Loucy (cell line): ENCODE measurements at regions not wholly inside any gene's neighbourhood (a gene's known extent, or its start where the extent isn't known, plus 50 kb on each side); places are given as distances from the start of the nearest gene placed in this dataset.

Source experiments
- H2AFZ ChIP-seq: fragments of 200-600 bp; sonication (generic); 2 replicates; pipeline ENCODE4 v1.6.0; 2016; ENCODE audit warnings: antibody characterized with exemption, mild to moderate bottlenecking, low read length, moderate library complexity
- H3F3A ChIP-seq: fragments of 200-600 bp; 2 replicates; pipeline ENCODE4 v1.6.0; 2016; ENCODE audit warnings: antibody characterized with exemption, low read depth, mild to moderate bottlenecking
- H3K27me3 ChIP-seq: fragments of 200-600 bp; sonication (generic); 2 replicates; pipeline ENCODE4 v1.6.1; 2014; ENCODE audit warnings: low read length, mild to moderate bottlenecking; ENCODE audit not compliant: insufficient read depth, poor library complexity, severe bottlenecking
- H3K36me3 ChIP-seq: fragments of 200-600 bp; sonication (generic); 2 replicates; pipeline ENCODE4 v1.6.1; 2016; ENCODE audit warnings: low read length; ENCODE audit not compliant: insufficient read depth
- H3K4me1 ChIP-seq: fragments of 200-600 bp; sonication (generic); 2 replicates; pipeline ENCODE4 v1.5.1; 2014; ENCODE audit warnings: low read length, mild to moderate bottlenecking; ENCODE audit not compliant: insufficient read depth, poor library complexity, severe bottlenecking
- H3K4me2 ChIP-seq: fragments of 200-600 bp; sonication (generic); 2 replicates; pipeline ENCODE4 v1.6.0; 2014; ENCODE audit warnings: antibody characterized with exemption, low read length, low read depth, mild to moderate bottlenecking; ENCODE audit not compliant: poor library complexity, severe bottlenecking
- H3K4me3 ChIP-seq: fragments of 200-600 bp; sonication (generic); 2 replicates; pipeline ENCODE4 v1.5.1; 2014; ENCODE audit warnings: low read length, mild to moderate bottlenecking, mixed read lengths; ENCODE audit not compliant: poor library complexity, severe bottlenecking
- H3K79me2 ChIP-seq: fragments of 200-600 bp; sonication (generic); 2 replicates; pipeline ENCODE4 v1.6.1; 2014; ENCODE audit warnings: low read length; ENCODE audit not compliant: insufficient read depth
- H3K9ac ChIP-seq: fragments of 200-600 bp; sonication (generic); 2 replicates; pipeline ENCODE4 v1.6.0; 2014; ENCODE audit warnings: mild to moderate bottlenecking, low read depth, low read length, moderate library complexity; ENCODE audit not compliant: poor library complexity, severe bottlenecking
- H3K9me2 ChIP-seq: fragments of 200-600 bp; sonication (generic); replicated peaks from 2 replicates; pipeline ENCODE4 v1.6.1; 2016; ENCODE audit warnings: low read depth, low read length, mixed read lengths
- H3K9me3 ChIP-seq: fragments of 200-600 bp; sonication (generic); 2 replicates; pipeline ENCODE4 v1.6.1; 2014; ENCODE audit warnings: mild to moderate bottlenecking, antibody characterized with exemption, low read length, low read depth; ENCODE audit not compliant: insufficient read depth
- H4K20me1 ChIP-seq: fragments of 200-600 bp; sonication (generic); 2 replicates; pipeline ENCODE4 v1.6.0; 2014; ENCODE audit warnings: antibody characterized with exemption, low read length, mild to moderate bottlenecking; ENCODE audit not compliant: insufficient read depth, poor library complexity, severe bottlenecking
- CTCF ChIP-seq: fragments of 200-600 bp; sonication (generic); conservative IDR thresholded peaks from 2 replicates; pipeline ENCODE4 v1.5.1; 2014; ENCODE audit warnings: mild to moderate bottlenecking, antibody characterized with exemption, low read length
- EZH2phosphoT487 ChIP-seq: fragments of 200-600 bp; IDR thresholded peaks from 2 replicates; pipeline ENCODE4 v1.6.1; 2018; ENCODE audit warnings: antibody characterized with exemption, mild to moderate bottlenecking, moderate library complexity, borderline replicate concordance

- Histone ChIP-seq H3K9me3 (no peaks in the 10 kb centered on the region; the same call in 1 of the 2 replicates), H3K9ac (no peak overlapping the region), H3K4me1 (no peaks in the 10 kb centered on the region), H3K4me3 (no peak overlapping the region), H3K79me2 (no peaks in the 10 kb centered on the region), H3K9me2 (no peaks in the 10 kb centered on the region), H3K4me2 (no peak overlapping the region), H3K36me3 (no peaks in the 10 kb centered on the region), H4K20me1 (no peaks in the 10 kb centered on the region), H3K27me3 (no peaks in the 10 kb centered on the region), H3F3A (no peaks in the 10 kb centered on the region), H2AFZ (no peak overlapping the region)
- TF ChIP-seq EZH2phosphoT487, result no peak
- no peak for TF ChIP-seq CTCF
Measured at GRCh38 chr5:26434688-26435087, 603.7 kb downstream of the CDH9 start.

- Histone ChIP-seq H3K4me2 (no peak overlapping the region), H2AFZ (no peak overlapping the region)
Measured at GRCh38 chr5:26432386-26432785, 606.0 kb downstream of the CDH9 start.

GRCh38 chr5:26430323-26430722, 608.1 kb downstream of the CDH9 start:
- Histone ChIP-seq H3K36me3 (no peaks in the 10 kb centered on the region), H3K79me2 (no peaks in the 10 kb centered on the region), H3F3A (no peaks in the 10 kb centered on the region), H3K9me3 (no peaks in the 10 kb centered on the region; the same call in 1 of the 2 replicates), H3K4me1 (no peaks in the 10 kb centered on the region), H3K9me2 (no peaks in the 10 kb centered on the region), H2AFZ (no peak overlapping the region), H3K4me2 (no peak overlapping the region), H3K27me3 (no peaks in the 10 kb centered on the region), H3K4me3 (no peak overlapping the region), H3K9ac (no peak overlapping the region), H4K20me1 (no peaks in the 10 kb centered on the region)
- TF ChIP-seq EZH2phosphoT487, result no peak

More at GRCh38 chr5:26432386-26432785, 606.0 kb downstream of the CDH9 start:
- H3K27me3 ChIP-seq, result no peaks in the 10 kb centered on the region
- H3F3A ChIP-seq, result no peaks in the 10 kb centered on the region
- H3K4me1 ChIP-seq, result no peaks in the 10 kb centered on the region
- no peak overlapping the region for H3K4me3 ChIP-seq
- H3K79me2 ChIP-seq, result no peaks in the 10 kb centered on the region
- H3K9me3 ChIP-seq, result no peaks in the 10 kb centered on the region; the same call in 1 of the 2 replicates
- no peaks in the 10 kb centered on the region for H3K9me2 ChIP-seq
- TF ChIP-seq EZH2phosphoT487 (no peak), CTCF (no peak)
- no peaks in the 10 kb centered on the region for H4K20me1 ChIP-seq
- no peak overlapping the region for H3K9ac ChIP-seq
- H3K36me3 ChIP-seq, result no peaks in the 10 kb centered on the region

- H3K27me3 ChIP-seq, result no peaks in the 10 kb centered on the region
- TF ChIP-seq CTCF, result no peak
- TF ChIP-seq EZH2phosphoT487, result no peak
- H3K9me2 ChIP-seq, result no peaks in the 10 kb centered on the region
- no peak overlapping the region for H2AFZ ChIP-seq
- H3K9me3 ChIP-seq, result no peaks in the 10 kb centered on the region; the same call in 1 of the 2 replicates
- H3K4me2 ChIP-seq, result no peak overlapping the region
- no peaks in the 10 kb centered on the region for H3F3A ChIP-seq
- H3K4me1 ChIP-seq, result no peaks in the 10 kb centered on the region
- no peaks in the 10 kb centered on the region for H3K36me3 ChIP-seq
- H3K9ac ChIP-seq, result no peak overlapping the region
- no peak overlapping the region for H3K4me3 ChIP-seq
- no peaks in the 10 kb centered on the region for H4K20me1 ChIP-seq
- H3K79me2 ChIP-seq, result no peaks in the 10 kb centered on the region
Measured at GRCh38 chr5:26427281-26427680, 611.1 kb downstream of the CDH9 start.
